GM19452 (cell line): ENCODE measurements at regions not wholly inside any gene's neighbourhood (a gene's known extent, or its start where the extent isn't known, plus 50 kb on each side); places are given as distances from the start of the nearest gene placed in this dataset.

Experiments
- ATAC-seq: cut with Tn5 transposase; IDR thresholded peaks from one replicate; pipeline ENCODE4 v1.9.1; 2021; ENCODE audit not compliant: unreplicated experiment

DNA sequence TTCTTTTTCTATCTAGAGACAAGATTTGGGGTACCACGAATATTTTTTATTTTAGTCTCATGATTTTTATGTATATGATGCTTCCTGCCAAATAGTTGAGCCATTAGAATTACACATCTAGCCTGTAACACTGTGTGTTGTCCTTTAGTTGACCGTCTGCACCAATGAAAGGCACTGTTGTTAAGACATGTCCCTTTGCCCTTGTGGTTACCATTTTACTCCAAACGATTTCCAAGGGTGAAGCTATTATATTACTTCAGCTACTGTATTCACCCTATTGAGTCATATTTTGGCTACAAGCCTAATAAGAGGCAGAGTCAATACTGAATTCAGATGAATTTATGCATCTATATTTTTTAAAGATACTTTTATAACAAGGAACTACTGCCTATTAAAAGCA is 207.6 kb downstream of the CETN3 start:
- ATAC-seq, result no peak

DNA sequence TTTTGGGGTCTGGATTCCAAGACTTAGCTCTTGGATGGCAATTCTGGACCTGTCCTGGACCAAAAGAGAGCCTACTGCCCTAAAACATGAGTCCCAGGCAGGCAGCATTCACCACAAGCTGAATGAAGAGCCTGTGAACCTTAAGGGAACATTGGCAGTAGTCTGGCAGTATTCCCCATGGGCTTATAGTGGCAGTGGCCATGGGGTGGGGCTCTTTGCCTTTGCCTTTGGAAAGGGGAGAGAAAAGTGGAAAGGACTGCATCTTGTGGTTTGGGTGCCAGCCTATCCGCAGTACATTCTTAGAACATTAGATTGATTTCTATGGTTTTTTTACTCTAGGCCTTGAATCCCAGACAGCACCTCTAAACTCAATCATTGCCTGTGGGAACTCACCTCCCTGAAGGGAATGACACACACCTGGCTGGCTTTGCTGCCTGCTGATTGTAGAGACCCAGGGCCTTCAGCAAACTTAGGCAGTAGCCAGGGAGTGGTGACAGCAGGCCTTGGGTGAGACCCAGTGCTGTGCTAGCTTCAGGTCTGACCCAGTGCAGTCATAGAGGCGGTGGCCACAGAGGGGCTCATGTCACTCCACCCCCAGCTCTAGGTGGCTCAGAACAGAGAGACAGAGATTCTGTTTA is 216.3 kb downstream of the CETN3 start:
- no peak for ATAC-seq

DNA sequence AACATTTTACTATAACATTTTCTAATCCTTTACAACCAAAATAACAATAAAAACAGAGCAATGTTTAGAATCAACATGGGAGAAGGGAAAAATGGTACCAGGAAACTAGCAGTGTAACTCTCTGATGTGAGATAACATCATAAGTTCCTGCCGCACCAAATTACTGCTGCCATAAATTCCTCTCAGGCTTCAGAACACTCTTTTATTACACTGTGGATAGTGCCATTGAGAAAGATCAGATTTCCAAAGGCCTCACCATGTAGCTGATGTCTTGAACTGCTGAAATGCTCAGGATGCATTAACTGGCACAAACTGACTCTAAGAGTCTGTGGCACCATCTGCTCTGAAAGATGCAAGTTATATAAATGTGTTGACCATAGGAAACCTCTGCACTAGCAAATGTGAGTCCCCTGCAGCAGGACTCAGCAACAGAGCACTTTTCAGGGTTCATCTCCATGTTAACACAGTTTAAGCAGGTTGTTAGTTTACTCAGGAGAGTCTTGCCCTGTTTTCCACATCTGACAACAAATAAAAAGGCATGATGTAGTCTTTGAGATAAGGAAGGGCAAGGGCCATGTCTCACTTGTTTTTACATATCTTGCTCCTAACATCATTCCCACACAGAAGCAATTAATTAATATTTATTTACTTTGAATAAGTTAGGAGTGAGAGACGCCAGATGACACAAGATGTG is 218.1 kb downstream of the CETN3 start:
- ATAC-seq, result no peak

DNA sequence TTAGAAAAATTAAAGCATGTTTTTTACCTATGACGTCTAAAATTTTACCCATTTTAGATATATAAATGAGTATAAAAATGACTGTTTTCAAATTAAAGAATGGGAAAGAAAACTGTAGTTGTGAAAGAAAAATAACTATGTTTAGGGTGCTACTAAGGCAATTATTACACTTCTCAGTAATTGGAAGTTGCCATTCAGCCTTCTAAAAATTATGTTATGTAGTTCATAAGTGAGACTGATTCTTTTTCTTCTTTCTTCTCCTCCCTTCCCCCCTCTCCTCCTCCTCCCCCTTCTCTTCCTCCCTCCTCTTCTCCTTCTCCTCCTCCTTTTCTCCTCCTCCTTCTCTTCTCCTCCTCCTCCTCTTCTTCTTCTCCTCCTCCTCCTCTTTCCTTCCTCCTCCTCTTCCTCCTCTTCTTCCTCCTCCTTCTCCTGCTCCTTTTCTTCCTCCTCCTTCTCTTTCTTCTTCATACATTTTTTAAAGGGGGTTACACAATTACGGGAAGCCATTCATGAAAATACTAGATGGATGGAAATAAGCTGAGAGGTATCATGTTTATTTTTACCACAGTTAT is 223.6 kb downstream of the CETN3 start:
- ATAC-seq, result no peak

DNA sequence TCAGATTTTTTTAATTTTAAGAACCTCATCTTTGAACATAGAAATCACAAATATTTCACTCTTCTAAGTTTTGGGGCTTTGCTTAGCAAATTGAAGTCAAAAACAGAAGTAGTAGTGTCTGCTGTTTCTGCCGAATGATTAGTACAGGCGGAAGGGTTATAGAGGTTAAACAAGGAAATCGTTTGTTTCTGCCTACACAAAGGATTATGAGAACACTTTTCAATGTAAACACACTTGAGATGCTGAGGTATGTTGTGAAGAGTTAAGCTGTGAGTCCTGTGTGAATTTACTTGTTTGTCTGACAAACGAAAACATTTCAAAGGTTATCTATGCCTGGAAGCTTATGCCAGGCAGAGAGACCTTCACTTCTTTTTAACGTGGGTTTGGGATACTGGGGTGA is 224.8 kb downstream of the CETN3 start:
- no peak for ATAC-seq

DNA sequence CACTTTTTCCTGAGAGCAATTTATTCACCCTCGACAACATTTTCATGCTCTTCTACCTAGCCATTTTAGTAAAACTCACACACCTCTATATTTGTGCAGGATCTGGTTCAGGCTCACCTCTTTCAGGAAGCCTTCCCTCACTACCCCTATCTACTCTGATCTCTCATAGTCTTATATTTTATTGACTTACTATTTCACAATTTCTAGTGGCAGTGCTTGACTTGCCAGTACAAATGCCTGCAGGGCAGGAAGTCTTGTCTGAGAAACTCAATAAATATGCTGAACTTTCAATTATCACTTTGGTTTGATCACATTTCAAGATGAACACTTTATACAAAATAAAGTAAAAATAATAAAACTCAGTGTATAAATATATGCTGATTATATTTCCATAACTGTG is 226.8 kb downstream of the CETN3 start:
- ATAC-seq, result no peak

DNA sequence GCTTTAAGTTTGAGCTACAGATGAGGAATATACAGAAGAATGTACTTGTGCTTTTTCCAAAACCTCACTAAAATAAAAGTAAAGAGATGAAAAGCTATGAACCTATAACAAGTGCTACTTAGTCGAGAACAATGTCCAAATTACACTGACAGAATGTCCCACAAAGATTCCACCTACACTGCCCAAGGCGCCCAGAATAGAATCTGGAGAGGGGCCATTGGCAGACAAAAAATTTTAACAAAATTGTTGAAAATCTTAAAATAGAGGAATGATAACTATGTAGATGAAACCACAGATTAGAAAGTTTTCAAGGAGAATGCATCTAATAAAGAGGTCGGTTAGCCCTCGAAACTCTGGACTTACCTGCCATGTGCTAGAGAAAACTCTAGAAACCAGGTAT is 235.3 kb downstream of the CETN3 start:
- ATAC-seq, result no peak

DNA sequence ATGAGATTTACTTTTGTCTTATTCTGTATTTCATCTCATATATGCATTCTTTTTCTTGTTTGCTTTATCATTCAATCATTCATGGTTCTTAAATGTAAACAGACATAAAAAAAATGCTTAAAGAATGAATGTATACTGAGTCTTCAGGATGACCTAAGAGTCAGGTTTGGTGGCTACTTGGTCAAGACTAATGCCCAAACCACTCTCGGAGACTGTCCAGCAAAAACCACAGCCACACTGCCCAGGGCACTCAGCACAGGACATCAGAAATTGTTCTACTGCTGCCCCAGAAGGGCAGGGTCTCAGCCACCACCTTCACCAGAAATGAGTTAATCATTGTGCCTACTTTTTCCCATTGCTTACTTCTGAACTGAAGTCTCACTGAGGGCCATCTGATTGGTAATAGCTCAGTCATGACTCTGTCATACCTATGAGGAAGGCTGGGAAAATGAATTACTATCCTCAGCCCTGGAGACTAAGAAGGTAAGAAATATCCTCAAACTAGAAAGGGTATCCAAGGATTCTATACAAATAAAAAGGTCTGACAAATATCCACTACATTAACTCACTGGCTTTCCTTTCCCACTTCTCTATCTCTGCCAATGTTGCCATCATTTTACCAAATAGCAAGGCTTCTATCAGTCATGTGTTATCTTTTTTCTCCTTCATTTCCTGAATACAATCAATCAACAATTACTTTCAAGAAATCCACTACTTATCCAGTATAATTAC is 236.1 kb downstream of the CETN3 start:
- no peak for ATAC-seq

DNA sequence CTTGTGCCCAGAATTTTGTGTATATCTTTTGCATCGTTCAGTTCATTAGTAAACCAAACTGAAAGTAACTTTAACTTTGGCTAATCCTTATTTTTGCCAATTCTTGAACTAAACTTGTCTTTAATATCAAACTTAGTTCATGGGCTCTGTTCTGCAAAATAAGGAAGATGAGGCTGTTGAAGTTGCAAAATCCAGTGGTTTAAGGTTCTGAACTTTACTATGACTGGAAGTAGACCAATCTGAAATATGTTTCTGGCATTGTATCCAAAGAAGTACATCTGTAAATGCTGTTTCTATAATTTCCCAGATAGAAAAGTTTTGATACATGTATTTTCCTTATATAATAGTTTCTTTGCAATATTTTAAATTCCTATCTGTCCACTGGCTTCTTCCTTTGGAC is 238.1 kb downstream of the CETN3 start:
- ATAC-seq, result no peak

DNA sequence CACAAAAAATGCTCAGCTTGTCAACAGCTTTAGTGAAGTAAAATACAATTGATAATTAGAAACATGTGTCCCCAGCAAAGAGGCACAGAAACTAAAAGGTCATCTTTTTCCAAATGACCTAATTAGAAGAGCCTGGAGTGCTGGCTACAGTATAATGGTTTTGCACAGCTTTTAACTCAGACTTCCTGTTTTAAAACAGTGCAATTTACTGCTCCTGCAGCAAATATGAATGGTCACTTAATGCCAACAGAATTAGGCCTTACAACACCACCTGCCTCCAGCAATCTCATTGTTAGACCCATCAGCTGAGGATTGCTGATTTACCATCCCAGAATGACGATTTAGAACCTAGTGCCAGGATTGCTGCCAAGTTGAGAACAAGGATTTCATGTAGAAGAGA is 239.3 kb downstream of the CETN3 start:
- no peak for ATAC-seq

DNA sequence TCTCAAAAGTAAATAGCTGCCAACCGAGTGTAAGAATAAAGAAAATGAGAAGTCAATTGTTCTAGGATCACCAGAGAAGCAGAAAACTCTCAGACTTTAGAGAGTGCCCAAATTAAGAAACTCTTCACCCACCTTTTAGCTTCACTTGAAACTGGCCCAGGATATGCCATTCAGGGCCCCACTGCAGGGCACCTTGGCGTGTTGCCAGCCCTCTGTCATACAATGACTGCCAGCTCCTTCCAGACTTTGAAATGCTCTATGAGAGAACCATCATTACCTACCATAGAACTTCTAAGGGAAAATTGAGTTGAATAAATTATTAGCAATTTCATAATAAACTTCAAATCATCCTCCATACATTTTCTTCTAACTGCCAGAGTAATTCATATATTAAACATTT is 240.5 kb downstream of the CETN3 start:
- no peak for ATAC-seq

DNA sequence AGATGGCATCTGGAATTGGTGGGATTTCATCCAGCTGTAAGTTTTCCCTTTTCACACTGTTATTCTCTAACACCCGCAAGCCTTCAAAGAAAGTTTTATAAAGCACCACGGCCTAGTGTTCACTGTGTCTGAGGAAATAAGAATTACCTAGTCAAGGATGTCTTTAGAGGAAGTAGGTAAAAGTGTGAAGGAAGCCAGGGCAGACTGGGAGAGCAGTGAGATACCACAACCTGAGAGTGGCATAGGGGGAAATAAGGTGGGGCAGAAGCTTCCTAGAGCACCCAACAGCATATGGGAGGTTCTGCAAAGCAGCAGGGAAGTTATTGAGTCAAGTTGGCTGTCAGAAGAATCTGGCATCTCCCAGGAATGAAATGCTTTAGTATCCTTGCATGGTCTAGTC is 241.2 kb downstream of the CETN3 start:
- no peak for ATAC-seq

DNA sequence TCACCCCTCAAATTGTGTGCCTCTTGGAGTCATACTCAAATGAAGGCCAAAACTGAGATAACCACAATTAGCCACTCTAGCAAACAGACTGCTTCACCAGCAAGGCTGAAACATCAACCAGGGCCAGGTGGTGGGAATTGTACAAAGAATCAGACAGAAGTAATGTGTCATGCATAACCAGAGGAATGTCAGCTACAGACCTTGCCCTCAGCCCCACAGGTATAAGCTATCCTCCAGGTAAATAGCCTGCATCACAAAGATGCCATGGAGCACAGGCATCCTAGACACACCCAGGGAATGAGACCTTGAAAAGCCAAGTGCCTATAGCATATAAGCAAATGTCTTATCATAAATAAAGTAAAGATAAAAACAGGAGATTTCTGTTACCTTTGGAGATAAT is 242.7 kb downstream of the CETN3 start:
- no peak for ATAC-seq

DNA sequence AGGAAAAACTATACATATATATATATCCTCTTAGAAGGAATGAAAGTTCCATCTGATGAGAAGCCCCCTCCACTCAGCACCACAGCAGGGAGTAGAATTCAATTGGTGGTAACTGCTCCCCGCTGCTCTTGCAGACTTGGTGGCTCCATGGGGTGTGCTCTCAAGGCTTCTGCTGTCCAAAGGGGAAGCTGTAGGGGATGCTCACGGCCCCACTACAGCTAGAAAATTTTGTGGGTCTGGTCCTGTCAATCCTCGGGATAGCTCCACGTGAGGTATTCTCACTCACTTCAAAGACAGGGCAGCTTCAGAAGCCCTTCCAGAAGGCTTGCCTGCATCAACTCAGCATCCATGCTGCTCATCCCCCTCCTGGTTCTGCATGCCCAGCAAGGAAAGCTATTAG is 247.2 kb downstream of the CETN3 start:
- ATAC-seq, result no peak

DNA sequence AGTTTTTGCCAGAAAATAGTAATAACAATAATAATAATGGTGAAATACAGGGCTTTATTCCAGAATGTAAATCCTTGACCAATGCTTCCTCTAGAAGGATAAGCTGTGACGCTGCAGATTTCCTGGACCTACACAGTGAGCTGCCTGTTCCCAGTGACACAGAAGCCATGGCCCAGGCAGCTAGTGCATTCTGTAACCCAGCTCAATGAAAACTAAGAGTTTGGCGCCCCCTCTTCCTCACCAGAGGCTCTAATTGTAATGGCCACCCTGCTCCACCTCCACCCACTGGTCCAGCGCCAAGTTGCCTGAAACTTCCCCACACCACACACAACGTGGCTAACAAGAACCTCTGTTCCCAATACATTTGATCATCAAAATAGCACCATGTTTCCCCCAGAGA is 248.1 kb downstream of the CETN3 start:
- no peak for ATAC-seq

DNA sequence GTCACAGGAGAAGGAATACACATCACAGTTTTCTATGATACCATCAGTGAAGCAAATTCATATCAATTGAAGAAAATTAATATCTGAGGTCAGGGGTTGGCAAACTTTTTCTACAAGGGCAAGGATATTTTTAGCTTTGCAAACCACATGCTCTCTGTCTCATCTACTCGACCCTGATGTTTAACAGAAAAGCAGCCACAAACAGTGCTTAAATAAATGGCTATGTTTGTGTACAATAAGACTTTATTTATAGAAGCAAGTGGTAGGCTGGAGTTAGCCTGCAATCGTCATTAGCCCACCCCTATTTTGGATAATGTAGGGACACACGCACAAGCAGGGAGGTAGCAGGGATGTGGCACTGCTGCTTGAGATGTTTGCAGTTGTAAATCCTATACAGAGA is 251.4 kb downstream of the CETN3 start:
- no peak for ATAC-seq

DNA sequence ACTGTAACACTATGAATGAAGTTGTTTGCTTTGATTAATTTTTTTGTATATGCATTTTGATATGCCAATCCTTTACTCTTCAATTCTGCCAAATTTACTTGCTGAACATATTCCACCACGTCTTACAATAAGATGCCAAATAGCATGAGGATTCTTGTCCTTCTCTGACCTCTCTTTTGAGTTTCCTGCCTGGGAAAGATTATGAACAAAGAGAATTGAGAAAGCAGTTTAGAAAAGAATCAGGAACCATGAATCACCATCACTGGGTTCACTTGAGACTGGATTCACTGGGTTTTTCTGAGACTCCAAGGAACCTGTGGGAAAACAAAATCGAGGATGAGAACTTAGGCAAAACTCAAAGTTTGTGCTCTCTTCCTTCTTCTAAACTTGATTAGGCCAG is 256.5 kb downstream of the CETN3 start:
- no peak for ATAC-seq

DNA sequence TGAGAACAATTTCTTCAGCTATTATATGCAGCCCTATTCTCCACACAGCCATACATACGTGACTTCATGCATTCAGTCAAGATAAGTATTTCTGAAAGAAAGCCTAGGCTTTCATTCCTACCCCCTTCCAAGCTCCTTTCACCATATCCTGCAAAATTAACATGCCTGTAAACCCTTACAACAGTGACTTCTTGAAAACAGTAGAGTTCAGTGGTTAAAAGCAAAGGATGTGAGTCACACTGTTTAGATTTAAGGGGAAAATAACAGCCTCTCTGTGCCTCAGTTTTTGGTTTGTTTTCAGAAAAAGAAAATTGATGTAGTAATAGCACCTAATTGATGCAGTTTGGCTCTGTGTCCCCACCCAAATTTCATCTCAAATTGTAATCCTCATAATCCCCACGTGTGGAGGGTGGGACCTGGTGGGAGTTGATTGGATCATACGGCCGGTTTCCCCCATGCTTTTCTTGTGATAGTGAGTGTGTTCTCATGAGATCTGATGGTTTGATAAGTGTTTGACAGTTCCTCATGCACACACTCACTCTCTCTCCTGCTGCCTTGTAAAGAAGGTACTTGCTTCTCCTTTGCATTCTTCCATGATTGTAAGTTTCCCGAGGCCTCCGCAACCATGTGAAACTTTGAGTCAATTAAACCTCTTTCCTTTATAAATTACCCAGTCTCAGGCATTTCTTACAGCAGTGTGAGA is 264.8 kb downstream of the CETN3 start:
- ATAC-seq, result no peak

DNA sequence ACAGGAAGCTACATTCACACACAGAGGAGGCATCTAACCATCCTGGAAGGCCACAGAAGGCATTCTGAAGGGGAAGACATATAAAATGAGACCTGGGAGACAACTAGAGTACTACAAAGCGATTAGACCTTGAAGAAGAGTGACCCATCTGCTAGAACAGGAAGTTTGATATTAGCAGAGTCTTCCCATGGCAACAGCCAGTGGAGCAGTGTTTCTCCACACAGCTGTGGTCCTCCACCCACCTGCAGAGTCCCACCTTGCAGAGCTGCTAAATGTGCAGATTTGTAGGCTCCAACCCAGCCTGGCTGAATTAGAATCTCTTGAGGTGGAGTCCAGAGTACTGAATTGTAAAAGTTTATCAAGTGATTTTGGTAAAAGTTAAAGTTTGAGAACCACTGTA is 267.0 kb downstream of the CETN3 start:
- no peak for ATAC-seq

DNA sequence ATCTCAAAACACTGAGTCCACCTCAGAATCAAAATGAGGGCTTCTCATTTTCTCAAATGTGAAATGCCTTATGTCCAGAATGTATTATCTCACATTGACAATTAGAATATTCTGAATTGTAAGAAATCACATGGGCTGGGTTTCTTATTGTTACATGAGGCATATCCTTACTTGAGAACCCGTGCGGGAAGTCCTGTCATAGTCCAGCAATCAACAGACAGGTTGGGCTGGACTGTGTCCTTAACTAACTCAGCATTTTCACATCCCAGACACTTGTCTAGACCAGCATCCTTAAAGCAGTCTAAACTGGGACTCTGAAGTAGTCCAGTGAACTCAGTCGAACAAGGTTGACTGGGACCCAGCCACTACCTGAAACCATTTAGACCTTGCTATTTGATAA is 267.6 kb downstream of the CETN3 start:
- ATAC-seq, result no peak

DNA sequence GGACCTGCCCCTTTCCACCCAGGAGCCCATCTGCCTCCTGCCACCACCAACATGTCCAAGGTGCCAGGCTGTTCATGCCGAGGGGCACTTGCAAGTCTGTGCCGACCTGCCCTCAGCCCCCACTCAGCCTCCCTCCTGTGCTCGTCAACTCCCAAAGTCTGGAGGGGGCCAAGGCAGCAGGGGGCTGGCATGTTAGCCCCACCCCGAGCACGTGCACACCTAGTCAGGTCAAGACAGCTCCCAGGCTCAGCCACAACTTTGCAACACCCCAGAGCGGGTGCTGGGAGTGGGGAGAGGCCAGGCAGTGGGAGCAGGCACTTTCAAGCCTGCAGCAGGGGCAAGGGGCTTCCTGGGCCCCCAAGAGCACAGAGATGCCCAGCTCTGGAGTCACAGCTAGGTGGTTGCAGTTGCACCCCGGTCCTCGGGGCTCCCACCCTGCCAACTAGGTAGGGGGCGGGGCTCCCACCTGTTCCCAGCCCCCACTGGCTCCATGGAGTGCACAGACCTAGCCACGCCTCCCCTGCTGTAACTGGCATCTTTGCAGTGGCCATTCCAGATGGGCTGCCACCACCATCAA is 272.5 kb downstream of the CETN3 start:
- no peak for ATAC-seq
